Heart left ventricle (tissue), 16 donors: ENCODE measurements at regions not wholly inside any gene's neighbourhood (a gene's known extent, or its start where the extent isn't known, plus 50 kb on each side); places are given as distances from the start of the nearest gene placed in this dataset.

Source experiments
- ATAC-seq, 4 donors: fragments of 200-7000 bp; cut with Tn5 transposase; one replicate each; pipeline ENCODE4 v1.9.1; 2020 to 2022; ENCODE audit warnings: moderate library complexity in 4 of 4, mild to moderate bottlenecking in 3 of 4, moderate number of reproducible peaks in 1 of 4
- DNase-seq, 5 donors: peaks; one replicate each; pipeline ENCODE4 v3.0.0-alpha.2; 2020
- H3K27ac ChIP-seq, 12 donors: fragments of 200-600 bp; sonication (generic) in 4 of 12; one replicate each; pipeline versions ENCODE4 v1.5.0 to v1.8.0; 2016 to 2022; ENCODE audit warnings: mild to moderate bottlenecking in 2 of 12
- H3K27me3 ChIP-seq, 9 donors: fragments of 200-600 bp; sonication (generic) in 2 of 9; one replicate each; pipeline versions ENCODE4 v1.5.1 to v1.8.0; 2016 to 2022; ENCODE audit warnings: mild to moderate bottlenecking in 3 of 9
- H3K36me3 ChIP-seq, 9 donors: fragments of 200-600 bp; sonication (generic) in 2 of 9; one replicate each; pipeline versions ENCODE4 v1.5.0 to v1.8.0; 2018 to 2022; ENCODE audit warnings: mild to moderate bottlenecking in 2 of 9
- H3K4me1 ChIP-seq, 12 donors: fragments of 200-600 bp; sonication (generic) in 4 of 12; one replicate each; pipeline versions ENCODE4 v1.5.0 to v1.8.0; 2016 to 2022; ENCODE audit warnings: mild to moderate bottlenecking in 3 of 12
- H3K4me3 ChIP-seq, 12 donors: fragments of 200-600 bp; sonication (generic) in 4 of 12; one replicate each; pipeline versions ENCODE4 v1.5.0 to v1.8.0; 2017 to 2022; ENCODE audit warnings: mild to moderate bottlenecking in 9 of 12, moderate library complexity in 4 of 12
- H3K9me3 ChIP-seq, 12 donors: fragments of 200-600 bp; sonication (generic) in 4 of 12; one replicate each; pipeline versions ENCODE4 v1.5.0 to v1.8.0; 2016 to 2022; ENCODE audit warnings: mild to moderate bottlenecking in 1 of 12
- CTCF ChIP-seq, 12 donors: fragments of 200-600 bp; sonication (generic) in 4 of 12; IDR thresholded peaks; one replicate each; pipeline versions ENCODE4 v1.5.0 to v1.8.0; 2018 to 2022; ENCODE audit warnings: antibody characterized with exemption in 12 of 12, mild to moderate bottlenecking in 5 of 12
- POLR2A ChIP-seq, 2 donors: fragments of 450-650 bp; IDR thresholded peaks; one replicate each; pipeline ENCODE4 v1.6.1; 2017; ENCODE audit warnings: antibody characterized with exemption in 2 of 2, mild to moderate bottlenecking in 2 of 2, moderate library complexity in 2 of 2
- WGBS, 4 donors: extraction: QIAGEN DNeasy Blood & Tissue Kit in 2 of 4; methylation state at CpG; one replicate each; pipeline versions ENCODE4 v1.1.5 to v1.1.7; 2013 to 2018; 5-methylcytosine and 5-hydroxymethylcytosine counted together
- intact Hi-C, 10 donors: fragments of 100-400 bp; cut with DNase I; formaldehyde crosslinking; loops; one replicate each; pipeline versions ENCODE4 v1.11.1 to v1.14.2; 2022
- donor health status: ischemic (EF 13 %, LVEDD 7.1; RV severe dilation, severe dysfunction).
- donor health status: healthy with polysubstance abuse.
- donor health status: DM: no; HTN: yes; CAD: no.
- donor health status: DM: no; HTN: no; CAD: no.
- donor health status: ischemic (EF 25% LVEDD 6.9; RV normal size, moderate dysfunction).
- donor health status: ischemic (EF 25% LVEDD 5.7; RV mildly dilated, moderate dysfunction).
- donor health status: healthy.
- donor health status: DM: yes; HTN: yes; CAD: no.
- donor health status: ischemic (EF 35%, LVEDD 5.7; RV mildly dilated, moderate dysfunction).
- donor health status: nonischemic (EF 11% LVEDD 7.7; RV severe dilation, severe dysfunction).
- donor health status: DM: yes; HTN: yes; CAD: no.
- donor health status: PGD.
- donor health status: ischemic (EF 29% LVEDD 5.4; RV normal size, mild dysfunction).
- donor health status: nonischemic (EF 23%, LVEDD 6.1; RV moderate dilation, normal function).

- Histone ChIP-seq H3K4me1 (no peaks in the 10 kb centered on the region), H3K4me3 (no peak overlapping the region), H3K36me3 (no peaks in the 10 kb centered on the region), H3K9me3 (no peaks in the 10 kb centered on the region), H3K27ac (no peak overlapping the region), H3K27me3 (peaks cover 0 to 33% (median 3%) of the 10 kb centered on the region in 9 donors)
- intact Hi-C loops: no loop called here
- DNase-seq: no peak
- WGBS, 4 donors: 80 to 84% (median 81%) methylated on average over 9 of the region's 9 CpGs
- no peak for ATAC-seq
- TF ChIP-seq CTCF (IDR thresholded peaks at IDR 0.05): no peak
- no peak for TF ChIP-seq POLR2A (IDR thresholded peaks at IDR 0.05)
These were observed 113.1 kb downstream of the FOXA2 start for GRCh38 chr20:22471156-22471836.

GRCh38 chr20:22470620-22471026 is 113.7 kb downstream of the FOXA2 start:
- H3K4me1 ChIP-seq: no peaks in the 10 kb centered on the region
- WGBS, 4 donors: 57 to 84% (median 57%) methylated on average over 1 of the region's 1 CpG
- no peak overlapping the region for H3K27ac ChIP-seq
- TF ChIP-seq POLR2A (IDR thresholded peaks at IDR 0.05): no peak
- TF ChIP-seq CTCF (IDR thresholded peaks at IDR 0.05): no peak
- intact Hi-C loops: no loop called here
- no peak overlapping the region for H3K4me3 ChIP-seq
- H3K36me3 ChIP-seq: no peaks in the 10 kb centered on the region
- ATAC-seq: no peak
- no peak for DNase-seq
- no peaks in the 10 kb centered on the region for H3K9me3 ChIP-seq
- H3K27me3 ChIP-seq: peaks cover 0 to 34% (median 3%) of the 10 kb centered on the region in 9 donors

- ATAC-seq (no peak), DNase-seq (no peak)
- H3K9me3 ChIP-seq: no peaks in the 10 kb centered on the region
- H3K27ac ChIP-seq: no peak overlapping the region
- 61 to 72% (median 68%) methylated on average over 7 of the region's 7 CpGs for WGBS, 4 donors
- TF ChIP-seq CTCF (IDR thresholded peaks at IDR 0.05) (no peak), POLR2A (IDR thresholded peaks at IDR 0.05) (no peak)
- intact Hi-C loops: no loop called here
- H3K4me1 ChIP-seq: no peaks in the 10 kb centered on the region
- no peaks in the 10 kb centered on the region for H3K36me3 ChIP-seq
- H3K4me3 ChIP-seq: no peak overlapping the region
- H3K27me3 ChIP-seq: peaks cover 0 to 46% (median 0%) of the 10 kb centered on the region in 9 donors
These were observed 117.8 kb downstream of the FOXA2 start for GRCh38 chr20:22466447-22467171.

- Histone ChIP-seq H3K4me3 (no peak overlapping the region), H3K27me3 (peaks cover 0 to 46% (median 0%) of the 10 kb centered on the region in 9 donors), H3K4me1 (no peaks in the 10 kb centered on the region), H3K27ac (no peak overlapping the region), H3K9me3 (no peaks in the 10 kb centered on the region), H3K36me3 (no peaks in the 10 kb centered on the region)
- TF ChIP-seq CTCF (IDR thresholded peaks at IDR 0.05) (no peak), POLR2A (IDR thresholded peaks at IDR 0.05) (no peak)
- WGBS, 4 donors: 58 to 75% (median 72%) methylated on average over 5 of the region's 5 CpGs
- intact Hi-C loops: no loop called here
- DNase-seq (no peak), ATAC-seq (no peak)
These were observed 118.5 kb downstream of the FOXA2 start for GRCh38 chr20:22465622-22466446.
